Esophagus muscularis mucosa (tissue), 4 donors: ENCODE measurements at regions not wholly inside any gene's neighbourhood (a gene's known extent, or its start where the extent isn't known, plus 50 kb on each side); places are given as distances from the start of the nearest gene placed in this dataset.
A peak's percentile ranks its signal among the peaks of the same experiment; 100 is the strongest.

Experiments used
- CTCF ChIP-seq, 3 experiments: fragments of 200-600 bp in 2 of 3; fragments of 450-650 bp in 1 of 3; sonication (generic) in 2 of 3; IDR thresholded peaks; one replicate each; pipeline ENCODE4 v1.5.1; 2017 to 2019; ENCODE audit warnings: antibody characterized with exemption in 3 of 3, mild to moderate bottlenecking in 2 of 3, moderate library complexity in 1 of 3
- EP300 ChIP-seq: sonication (generic); formaldehyde crosslinking; IDR thresholded peaks from one replicate; pipeline ENCODE4 v1.6.1; 2017; ENCODE audit warnings: antibody characterized with exemption
- POLR2A ChIP-seq: fragments of 450-650 bp; IDR thresholded peaks from one replicate; pipeline ENCODE4 v1.6.1; 2017; ENCODE audit warnings: antibody characterized with exemption, moderate library complexity, mild to moderate bottlenecking, low read depth

- TF ChIP-seq CTCF (IDR thresholded peaks at IDR 0.05) (no peak), POLR2A (no peak), EP300 (peak; percentile 52)
These were observed 186.0 kb upstream of the AKR1E2 start for GRCh38 chr10:4639960-4640359.
